ENCODE measurements at regions not wholly inside any gene's neighbourhood (a gene's known extent, or its start where the extent isn't known, plus 50 kb on each side); places are given as distances from the start of the nearest gene placed in this dataset.

- H3K23ac ChIP-seq (ENCODE audit: insufficient read length): no peak overlapping the region
- H2AK5ac ChIP-seq (ENCODE audit: low read depth, low read length): no peak overlapping the region
- no peak overlapping the region for H3K56ac ChIP-seq (replicated peaks; ENCODE audit: insufficient read length, low read depth, low read length)
- H3K14ac ChIP-seq (ENCODE audit: insufficient read length): no peak overlapping the region
- no peak overlapping the region for H2BK20ac ChIP-seq (ENCODE audit: low read length)
- DNase-seq (ENCODE audit: low read depth in 1 of 2, low spot score in 2 of 2) (no peak), FAIRE-seq (peak; percentile 81)
- no peaks in the 10 kb centered on the region for H3K79me2 ChIP-seq (ENCODE audit: control insufficient read depth in 1 of 2, insufficient read depth in 2 of 2, low read length in 2 of 2)
- 45% methylated on average over 5 of the region's 5 CpGs; no CpG with 5 or more reads in 1 of the 2 experiments for whole genome bisulfite sequencing, 2 experiments (ENCODE audit: extremely low coverage in 1 of 2, insufficient coverage in 1 of 2, insufficient read length in 1 of 2, insufficient replicate concordance in 2 of 2, low coverage in 1 of 2, low lambda C conversion rate in 2 of 2, missing lambda C conversion rate in 1 of 2)
- ChIA-PET POLR2A (ENCODE audit: partially characterized antibody) (interaction anchor here (0.6 kb wide), 1 partner anchor 1417 kb away, joined by 3 read pairs; no protein-coding TSS in a partner anchor), CTCF (ENCODE audit: partially characterized antibody) (interaction anchor here (0.6 to 6.1 kb wide), 34 partner anchors 12 to 757 kb away, joined by 3 to 31 read pairs (median 4); no protein-coding TSS in a partner anchor)
- TF ChIP-seq CTCF (IDR thresholded peaks at IDR 0.05; ENCODE audit: control extremely low read depth in 1 of 3, insufficient read depth in 1 of 3, low read depth in 1 of 3, low read length in 3 of 3) (peak in 2 of 3 experiments; percentile 42 to 47; a peak in 2 of 4 replicates), E2F6 (IDR thresholded peaks at IDR 0.05) (no peak), RAD21 (IDR thresholded peaks at IDR 0.05 in 1 of 2, conservative IDR thresholded peaks at IDR 0.05 in 1 of 2; ENCODE audit: low read depth in 2 of 2, low read length in 2 of 2) (peak; percentile 64)
- H3K27ac ChIP-seq (ENCODE audit: low read depth, low read length): no peak overlapping the region
- H3K23me2 ChIP-seq (ENCODE audit: low read depth, low read length): no peaks in the 10 kb centered on the region
- H2BK120ac ChIP-seq (replicated peaks; ENCODE audit: low read depth, low read length): no peak overlapping the region
- H3K79me1 ChIP-seq (ENCODE audit: low read depth, low read length): no peaks in the 10 kb centered on the region
- no peak overlapping the region for H2BK12ac ChIP-seq (ENCODE audit: low read depth, low read length)
- H4K91ac ChIP-seq (replicated peaks; ENCODE audit: insufficient read length, low read length): no peak overlapping the region
- no peaks in the 10 kb centered on the region; a peak in 1 of 7 replicates for H3K4me1 ChIP-seq (replicated peaks in 1 of 4; ENCODE audit: control insufficient read depth in 3 of 4, insufficient read depth in 4 of 4, low read length in 3 of 4)
- H2BK15ac ChIP-seq (ENCODE audit: low read length): no peak overlapping the region
- no peak overlapping the region for H2AFZ ChIP-seq (ENCODE audit: low read length)
- H3K36me3 ChIP-seq (ENCODE audit: control insufficient read depth in 2 of 4, insufficient read depth in 4 of 4, low read length in 3 of 4): no peaks in the 10 kb centered on the region
- H3K4ac ChIP-seq (replicated peaks; ENCODE audit: insufficient read length, low read depth, low read length): no peak overlapping the region
- H3K4me3 ChIP-seq (ENCODE audit: extremely low read depth in 1 of 4, insufficient read depth in 2 of 4, low read depth in 3 of 4, low read length in 4 of 4): no peak overlapping the region
- no peaks in the 10 kb centered on the region for H4K20me1 ChIP-seq (replicated peaks in 1 of 2; ENCODE audit: control insufficient read depth in 1 of 2, insufficient read depth in 2 of 2, low read length in 2 of 2)
- no peak overlapping the region for H3K9ac ChIP-seq (replicated peaks in 1 of 4; ENCODE audit: extremely low read depth in 1 of 4, low read depth in 3 of 4, low read length in 3 of 4)
- H4K8ac ChIP-seq (ENCODE audit: extremely low read depth, insufficient read depth, low read length): no peak overlapping the region
- H3K4me2 ChIP-seq (ENCODE audit: insufficient read depth in 1 of 2, low read depth in 2 of 2, low read length in 2 of 2): no peak overlapping the region
- H3K27me3 ChIP-seq (replicated peaks in 1 of 4; ENCODE audit: control insufficient read depth in 3 of 4, extremely low read depth in 1 of 4, insufficient read depth in 3 of 4, low read length in 3 of 4): no peaks in the 10 kb centered on the region
- H2BK5ac ChIP-seq (ENCODE audit: low read depth, low read length): no peak overlapping the region
- no peaks in the 10 kb centered on the region for H3K9me3 ChIP-seq (ENCODE audit: insufficient read depth in 2 of 2, low read depth in 1 of 2, low read length in 1 of 2)
- H4K5ac ChIP-seq (ENCODE audit: insufficient read length, low read depth, low read length): no peak overlapping the region
- H3K18ac ChIP-seq (ENCODE audit: extremely low read depth, low read length): no peak overlapping the region
Observed at GRCh38 chr9:90141723-90142122, 500.9 kb downstream of the DIRAS2 start.

All from H1 (cell line).